Astrocyte (in vitro differentiated cells and primary cell): ENCODE measurements at regions not wholly inside any gene's neighbourhood (a gene's known extent, or its start where the extent isn't known, plus 50 kb on each side); places are given as distances from the start of the nearest gene placed in this dataset.

ENCODE experiments used
- DNase-seq: peaks from one replicate; pipeline ENCODE4 v3.0.0-alpha.2; 2010; ENCODE audit warnings: low read depth
- FAIRE-seq: peaks from 2 replicates; lab custom pipeline; 2011; peaks lifted over from hg19 to GRCh38; lab: Jason Lieb, UNC
- H2AFZ ChIP-seq: 2 replicates; pipeline ENCODE4 v1.6.0; 2012; ENCODE audit warnings: low read depth, low read length, inconsistent platforms
- H3K27ac ChIP-seq: 2 replicates; pipeline ENCODE4 v1.5.1; 2011; ENCODE audit warnings: low read depth, low read length, inconsistent platforms
- H3K27me3 ChIP-seq: 2 replicates; pipeline ENCODE4 v1.6.0; 2011; ENCODE audit warnings: low read length, inconsistent platforms; ENCODE audit not compliant: insufficient read depth
- H3K36me3 ChIP-seq: 2 replicates; pipeline ENCODE4 v1.5.1; 2011; ENCODE audit warnings: low read length, inconsistent platforms; ENCODE audit not compliant: insufficient read depth
- H3K4me1 ChIP-seq: 2 replicates; pipeline ENCODE4 v1.5.1; 2011; ENCODE audit warnings: low read length, inconsistent platforms; ENCODE audit not compliant: insufficient read depth
- H3K4me2 ChIP-seq: 2 replicates; pipeline ENCODE4 v1.6.0; 2012; ENCODE audit warnings: low read length, inconsistent platforms
- H3K4me3 ChIP-seq: 2 replicates; pipeline ENCODE4 v1.5.1; 2011; ENCODE audit warnings: low read depth, mild to moderate bottlenecking, low read length, inconsistent platforms; ENCODE audit not compliant: insufficient read depth
- H3K79me2 ChIP-seq: 2 replicates; pipeline ENCODE4 v1.6.0; 2012; ENCODE audit warnings: mild to moderate bottlenecking, low read length, inconsistent platforms; ENCODE audit not compliant: insufficient read depth
- H3K9ac ChIP-seq: 2 replicates; pipeline ENCODE4 v1.6.0; 2012; ENCODE audit warnings: mild to moderate bottlenecking, low read length, inconsistent platforms
- H3K9me3 ChIP-seq: 2 replicates; pipeline ENCODE4 v1.5.1; 2012; ENCODE audit warnings: low read depth, mild to moderate bottlenecking, low read length, inconsistent platforms; ENCODE audit not compliant: insufficient read depth
- H4K20me1 ChIP-seq: 2 replicates; pipeline ENCODE4 v1.6.0; 2012; ENCODE audit warnings: low read length, inconsistent platforms; ENCODE audit not compliant: insufficient read depth
- H3K27ac Mint-ChIP-seq: one replicate; pipeline ENCODE4 v1.8.0; 2021; ENCODE audit warnings: mild to moderate bottlenecking, mixed read lengths; ENCODE audit not compliant: unreplicated experiment
- H3K27me3 Mint-ChIP-seq: one replicate; pipeline ENCODE4 v1.8.0; 2021; ENCODE audit warnings: low read depth, mixed read lengths; ENCODE audit not compliant: unreplicated experiment
- H3K36me3 Mint-ChIP-seq: one replicate; pipeline ENCODE4 v1.8.0; 2021; ENCODE audit warnings: low read depth, mixed read lengths; ENCODE audit not compliant: unreplicated experiment
- H3K4me1 Mint-ChIP-seq: one replicate; pipeline ENCODE4 v1.8.0; 2021; ENCODE audit warnings: low read depth, mixed read lengths; ENCODE audit not compliant: unreplicated experiment
- H3K4me3 Mint-ChIP-seq: one replicate; pipeline ENCODE4 v1.8.0; 2021; ENCODE audit warnings: mild to moderate bottlenecking, moderate library complexity, mixed read lengths; ENCODE audit not compliant: unreplicated experiment
- H3K9me3 Mint-ChIP-seq: one replicate; pipeline ENCODE4 v1.8.0; 2021; ENCODE audit warnings: mild to moderate bottlenecking, mixed read lengths; ENCODE audit not compliant: unreplicated experiment
- EZH2 ChIP-seq: IDR thresholded peaks from 2 replicates; pipeline ENCODE4 v1.6.1; 2012; ENCODE audit warnings: mild to moderate bottlenecking, low read length, inconsistent platforms; ENCODE audit not compliant: insufficient read depth
- TF ChIP-seq, protein P1 (sequence below): IDR thresholded peaks from 2 replicates; pipeline ENCODE4 v1.5.1; 2011; ENCODE audit warnings: low read depth, mild to moderate bottlenecking, inconsistent platforms, low read length, moderate library complexity; ENCODE audit not compliant: insufficient read depth

GRCh38 chr11:79727221-79727620 lies 286.4 kb upstream of the TENM4 start:
- no peak overlapping the region for H3K4me2 ChIP-seq
- H2AFZ ChIP-seq, result no peak overlapping the region
- H3K9me3 ChIP-seq, result no peaks in the 10 kb centered on the region
- H3K36me3 ChIP-seq, result no peaks in the 10 kb centered on the region
- H3K4me3 ChIP-seq, result no peak overlapping the region
- no peak overlapping the region for H3K27ac Mint-ChIP-seq
- H3K4me1 Mint-ChIP-seq, result no peaks in the 10 kb centered on the region
- H3K9me3 Mint-ChIP-seq, result peaks cover 4% of the 10 kb centered on the region
- no peaks in the 10 kb centered on the region for H3K27me3 Mint-ChIP-seq
- no peak overlapping the region for H3K27ac ChIP-seq
- H3K79me2 ChIP-seq, result no peaks in the 10 kb centered on the region
- DNase-seq (no peak), FAIRE-seq (no peak)
- H3K27me3 ChIP-seq, result no peaks in the 10 kb centered on the region
- H3K9ac ChIP-seq, result no peak overlapping the region
- no peaks in the 10 kb centered on the region for H4K20me1 ChIP-seq
- H3K36me3 Mint-ChIP-seq, result no peaks in the 10 kb centered on the region
- no peaks in the 10 kb centered on the region for H3K4me1 ChIP-seq
- H3K4me3 Mint-ChIP-seq, result no peak overlapping the region
- TF ChIP-seq, protein P1, sequence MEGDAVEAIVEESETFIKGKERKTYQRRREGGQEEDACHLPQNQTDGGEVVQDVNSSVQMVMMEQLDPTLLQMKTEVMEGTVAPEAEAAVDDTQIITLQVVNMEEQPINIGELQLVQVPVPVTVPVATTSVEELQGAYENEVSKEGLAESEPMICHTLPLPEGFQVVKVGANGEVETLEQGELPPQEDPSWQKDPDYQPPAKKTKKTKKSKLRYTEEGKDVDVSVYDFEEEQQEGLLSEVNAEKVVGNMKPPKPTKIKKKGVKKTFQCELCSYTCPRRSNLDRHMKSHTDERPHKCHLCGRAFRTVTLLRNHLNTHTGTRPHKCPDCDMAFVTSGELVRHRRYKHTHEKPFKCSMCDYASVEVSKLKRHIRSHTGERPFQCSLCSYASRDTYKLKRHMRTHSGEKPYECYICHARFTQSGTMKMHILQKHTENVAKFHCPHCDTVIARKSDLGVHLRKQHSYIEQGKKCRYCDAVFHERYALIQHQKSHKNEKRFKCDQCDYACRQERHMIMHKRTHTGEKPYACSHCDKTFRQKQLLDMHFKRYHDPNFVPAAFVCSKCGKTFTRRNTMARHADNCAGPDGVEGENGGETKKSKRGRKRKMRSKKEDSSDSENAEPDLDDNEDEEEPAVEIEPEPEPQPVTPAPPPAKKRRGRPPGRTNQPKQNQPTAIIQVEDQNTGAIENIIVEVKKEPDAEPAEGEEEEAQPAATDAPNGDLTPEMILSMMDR, result no peak
- no peak for TF ChIP-seq EZH2

- H3K4me1 Mint-ChIP-seq, result no peaks in the 10 kb centered on the region
- FAIRE-seq, result no peak
- no peak overlapping the region for H3K4me3 ChIP-seq
- H3K27ac Mint-ChIP-seq, result no peak overlapping the region
- H3K4me2 ChIP-seq, result no peak overlapping the region
- H3K9me3 Mint-ChIP-seq, result peaks cover 2% of the 10 kb centered on the region
- no peaks in the 10 kb centered on the region for H3K27me3 ChIP-seq
- no peaks in the 10 kb centered on the region for H4K20me1 ChIP-seq
- no peak overlapping the region for H3K27ac ChIP-seq
- no peak for TF ChIP-seq EZH2
- TF ChIP-seq, protein P1, result no peak
- no peak overlapping the region for H3K4me3 Mint-ChIP-seq
- no peaks in the 10 kb centered on the region for H3K27me3 Mint-ChIP-seq
- no peaks in the 10 kb centered on the region for H3K36me3 ChIP-seq
- DNase-seq, result no peak
- H3K9ac ChIP-seq, result no peak overlapping the region
- no peaks in the 10 kb centered on the region for H3K36me3 Mint-ChIP-seq
- H3K79me2 ChIP-seq, result no peaks in the 10 kb centered on the region
- H3K9me3 ChIP-seq, result no peaks in the 10 kb centered on the region
- H2AFZ ChIP-seq, result no peak overlapping the region
- no peaks in the 10 kb centered on the region for H3K4me1 ChIP-seq
Observed at GRCh38 chr11:79720115-79720514, 279.3 kb upstream of the TENM4 start.

GRCh38 chr11:79708319-79708932 lies 267.6 kb upstream of the TENM4 start:
- DNase-seq (peak; percentile 13), FAIRE-seq (no peak)
- no peaks in the 10 kb centered on the region for H4K20me1 ChIP-seq
- H3K4me1 Mint-ChIP-seq, result no peaks in the 10 kb centered on the region
- H3K4me1 ChIP-seq, result no peaks in the 10 kb centered on the region
- H3K4me3 Mint-ChIP-seq, result no peak overlapping the region
- H3K4me2 ChIP-seq, result no peak overlapping the region
- no peaks in the 10 kb centered on the region for H3K9me3 ChIP-seq
- H3K27me3 ChIP-seq, result no peaks in the 10 kb centered on the region
- no peak overlapping the region for H3K27ac ChIP-seq
- no peaks in the 10 kb centered on the region for H3K36me3 ChIP-seq
- H3K9ac ChIP-seq, result no peak overlapping the region
- no peak overlapping the region for H2AFZ ChIP-seq
- TF ChIP-seq, protein P1, result peak; percentile 56
- no peak for TF ChIP-seq EZH2
- no peaks in the 10 kb centered on the region for H3K79me2 ChIP-seq
- no peaks in the 10 kb centered on the region for H3K27me3 Mint-ChIP-seq
- H3K9me3 Mint-ChIP-seq, result peaks cover 4% of the 10 kb centered on the region
- H3K27ac Mint-ChIP-seq, result no peak overlapping the region
- no peak overlapping the region for H3K4me3 ChIP-seq
- no peaks in the 10 kb centered on the region for H3K36me3 Mint-ChIP-seq
